ENCODE measurements at regions not wholly inside any gene's neighbourhood (a gene's known extent, or its start where the extent isn't known, plus 50 kb on each side); places are given as distances from the start of the nearest gene placed in this dataset.
A peak's percentile ranks its signal among the peaks of the same experiment; 100 is the strongest.
"Not testable (repeated sequence)": the region's sequence is repeated elsewhere in the genome, so short reads cannot be mapped to it uniquely, and the experiment has no call there.

GRCh38 chr15:32536507-32537172 is 56.6 kb upstream of the GOLGA8N start:
- H3K36me3 ChIP-seq (ENCODE audit: control insufficient read depth, insufficient read depth, low read length); H3K4me1 ChIP-seq (ENCODE audit: control insufficient read depth, insufficient read depth, low read length); H3K9ac ChIP-seq (ENCODE audit: low read length); H3K27me3 ChIP-seq (ENCODE audit: control insufficient read depth, insufficient read depth, low read length): not testable (repeated sequence)
- peak overlapping the region; percentile 54 for H3K4me3 ChIP-seq (ENCODE audit: low read length)
- H3K27ac ChIP-seq (ENCODE audit: low read depth, low read length) = peak overlapping the region; percentile 58

GRCh38 chr15:32536057-32536493 is 57.2 kb upstream of the GOLGA8N start:
- H3K27ac ChIP-seq (ENCODE audit: low read depth, low read length); H3K4me1 ChIP-seq (ENCODE audit: control insufficient read depth, insufficient read depth, low read length); H3K36me3 ChIP-seq (ENCODE audit: control insufficient read depth, insufficient read depth, low read length); H3K4me3 ChIP-seq (ENCODE audit: low read length); H3K27me3 ChIP-seq (ENCODE audit: control insufficient read depth, insufficient read depth, low read length); H3K9ac ChIP-seq (ENCODE audit: low read length): not testable (repeated sequence)

GRCh38 chr15:32535150-32535898 is 57.9 kb upstream of the GOLGA8N start:
- not testable (repeated sequence) for H3K27ac ChIP-seq (ENCODE audit: low read depth, low read length); H3K36me3 ChIP-seq (ENCODE audit: control insufficient read depth, insufficient read depth, low read length); H3K27me3 ChIP-seq (ENCODE audit: control insufficient read depth, insufficient read depth, low read length)

GRCh38 chr15:32522900-32523299 is 67.5 kb upstream of the GOLGA8O start:
- H3K27me3 ChIP-seq (ENCODE audit: control insufficient read depth, insufficient read depth, low read length); H3K9ac ChIP-seq (ENCODE audit: low read length): not testable (repeated sequence)

More at GRCh38 chr15:32535150-32535898, 57.9 kb upstream of the GOLGA8N start:
- H3K4me1 ChIP-seq (ENCODE audit: control insufficient read depth, insufficient read depth, low read length); H3K9ac ChIP-seq (ENCODE audit: low read length); H3K4me3 ChIP-seq (ENCODE audit: low read length): not testable (repeated sequence)

GRCh38 chr15:32522421-32522820 is 67.0 kb upstream of the GOLGA8O start:
- not testable (repeated sequence) for H3K4me3 ChIP-seq (ENCODE audit: low read length); H3K4me1 ChIP-seq (ENCODE audit: control insufficient read depth, insufficient read depth, low read length); H3K27ac ChIP-seq (ENCODE audit: low read depth, low read length); H3K36me3 ChIP-seq (ENCODE audit: control insufficient read depth, insufficient read depth, low read length); H3K9ac ChIP-seq (ENCODE audit: low read length); H3K27me3 ChIP-seq (ENCODE audit: control insufficient read depth, insufficient read depth, low read length)

More at GRCh38 chr15:32522900-32523299, 67.5 kb upstream of the GOLGA8O start:
- not testable (repeated sequence) for H3K27ac ChIP-seq (ENCODE audit: low read depth, low read length); H3K36me3 ChIP-seq (ENCODE audit: control insufficient read depth, insufficient read depth, low read length); H3K4me1 ChIP-seq (ENCODE audit: control insufficient read depth, insufficient read depth, low read length); H3K4me3 ChIP-seq (ENCODE audit: low read length)

GRCh38 chr15:32518976-32519375 is 63.5 kb upstream of the GOLGA8O start:
- H3K36me3 ChIP-seq (ENCODE audit: control insufficient read depth, insufficient read depth, low read length); H3K4me1 ChIP-seq (ENCODE audit: control insufficient read depth, insufficient read depth, low read length); H3K9ac ChIP-seq (ENCODE audit: low read length): not testable (repeated sequence)

GRCh38 chr15:32518013-32518412 is 62.6 kb upstream of the GOLGA8O start:
- H3K36me3 ChIP-seq (ENCODE audit: control insufficient read depth, insufficient read depth, low read length); H3K9ac ChIP-seq (ENCODE audit: low read length); H3K4me3 ChIP-seq (ENCODE audit: low read length); H3K4me1 ChIP-seq (ENCODE audit: control insufficient read depth, insufficient read depth, low read length); H3K27me3 ChIP-seq (ENCODE audit: control insufficient read depth, insufficient read depth, low read length); H3K27ac ChIP-seq (ENCODE audit: low read depth, low read length): not testable (repeated sequence)

More at GRCh38 chr15:32518976-32519375, 63.5 kb upstream of the GOLGA8O start:
- H3K27me3 ChIP-seq (ENCODE audit: control insufficient read depth, insufficient read depth, low read length); H3K27ac ChIP-seq (ENCODE audit: low read depth, low read length); H3K4me3 ChIP-seq (ENCODE audit: low read length): not testable (repeated sequence)

GRCh38 chr15:32516954-32517353 is 61.5 kb upstream of the GOLGA8O start:
- H3K9ac ChIP-seq (ENCODE audit: low read length); H3K36me3 ChIP-seq (ENCODE audit: control insufficient read depth, insufficient read depth, low read length); H3K4me1 ChIP-seq (ENCODE audit: control insufficient read depth, insufficient read depth, low read length); H3K27me3 ChIP-seq (ENCODE audit: control insufficient read depth, insufficient read depth, low read length); H3K4me3 ChIP-seq (ENCODE audit: low read length); H3K27ac ChIP-seq (ENCODE audit: low read depth, low read length): not testable (repeated sequence)

- H3K9ac ChIP-seq (ENCODE audit: low read length); H3K4me3 ChIP-seq (ENCODE audit: low read length); H3K4me1 ChIP-seq (ENCODE audit: control insufficient read depth, insufficient read depth, low read length); H3K27ac ChIP-seq (ENCODE audit: low read depth, low read length); H3K27me3 ChIP-seq (ENCODE audit: control insufficient read depth, insufficient read depth, low read length); H3K36me3 ChIP-seq (ENCODE audit: control insufficient read depth, insufficient read depth, low read length): not testable (repeated sequence)
These were observed 57.9 kb upstream of the GOLGA8O start for GRCh38 chr15:32513378-32513777.

- not testable (repeated sequence) for H3K27me3 ChIP-seq (ENCODE audit: control insufficient read depth, insufficient read depth, low read length); H3K4me1 ChIP-seq (ENCODE audit: control insufficient read depth, insufficient read depth, low read length); H3K9ac ChIP-seq (ENCODE audit: low read length); H3K27ac ChIP-seq (ENCODE audit: low read depth, low read length); H3K36me3 ChIP-seq (ENCODE audit: control insufficient read depth, insufficient read depth, low read length); H3K4me3 ChIP-seq (ENCODE audit: low read length)
These were observed 54.6 kb upstream of the GOLGA8O start for GRCh38 chr15:32510027-32510426.

GRCh38 chr15:32508081-32508480 is 52.6 kb upstream of the GOLGA8O start:
- not testable (repeated sequence) for H3K4me3 ChIP-seq (ENCODE audit: low read length); H3K9ac ChIP-seq (ENCODE audit: low read length); H3K27ac ChIP-seq (ENCODE audit: low read depth, low read length); H3K27me3 ChIP-seq (ENCODE audit: control insufficient read depth, insufficient read depth, low read length); H3K36me3 ChIP-seq (ENCODE audit: control insufficient read depth, insufficient read depth, low read length); H3K4me1 ChIP-seq (ENCODE audit: control insufficient read depth, insufficient read depth, low read length)

GRCh38 chr15:32506787-32507186 is 51.4 kb upstream of the GOLGA8O start:
- H3K4me3 ChIP-seq (ENCODE audit: low read length); H3K27me3 ChIP-seq (ENCODE audit: control insufficient read depth, insufficient read depth, low read length); H3K4me1 ChIP-seq (ENCODE audit: control insufficient read depth, insufficient read depth, low read length); H3K9ac ChIP-seq (ENCODE audit: low read length); H3K27ac ChIP-seq (ENCODE audit: low read depth, low read length); H3K36me3 ChIP-seq (ENCODE audit: control insufficient read depth, insufficient read depth, low read length): not testable (repeated sequence)

GRCh38 chr15:32505633-32506032 is 50.2 kb upstream of the GOLGA8O start:
- not testable (repeated sequence) for H3K4me1 ChIP-seq (ENCODE audit: control insufficient read depth, insufficient read depth, low read length); H3K27me3 ChIP-seq (ENCODE audit: control insufficient read depth, insufficient read depth, low read length); H3K36me3 ChIP-seq (ENCODE audit: control insufficient read depth, insufficient read depth, low read length); H3K27ac ChIP-seq (ENCODE audit: low read depth, low read length); H3K4me3 ChIP-seq (ENCODE audit: low read length); H3K9ac ChIP-seq (ENCODE audit: low read length)

Data from rectal smooth muscle tissue (tissue), 1 donor.